NCI-H748 (cell line): ENCODE measurements at regions not wholly inside any gene's neighbourhood (a gene's known extent, or its start where the extent isn't known, plus 50 kb on each side); places are given as distances from the start of the nearest gene placed in this dataset.
A peak's percentile ranks its signal among the peaks of the same experiment; 100 is the strongest.
"Not testable (repeated sequence)": the region's sequence is repeated elsewhere in the genome, so short reads cannot be mapped to it uniquely, and the experiment has no call there.

Experiments used
- DNase-seq: peaks from one replicate; lab custom pipeline; 2025; ENCODE audit not compliant: unreplicated experiment; lab: John Stamatoyannopoulos, UW

DNA sequence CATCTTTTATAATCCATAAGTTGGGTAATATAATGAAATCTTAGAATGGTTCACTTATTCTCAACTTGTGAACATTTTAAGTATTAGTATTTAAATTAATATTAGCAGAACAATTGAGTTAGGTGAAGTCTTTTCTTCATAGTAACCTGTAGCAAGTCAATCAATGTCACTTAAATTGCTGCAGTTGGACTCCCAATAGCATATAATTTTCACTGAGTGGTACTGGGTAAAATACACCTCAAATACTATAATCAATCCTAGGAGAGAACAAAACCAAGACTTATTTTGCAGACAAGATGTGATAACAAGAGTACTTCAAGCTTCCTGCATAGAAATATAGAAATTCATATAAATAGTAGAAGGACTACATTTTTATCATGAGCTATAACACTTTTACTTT lies 677.9 kb upstream of the LRRN3 start:
- DNase-seq, result no peak

DNA sequence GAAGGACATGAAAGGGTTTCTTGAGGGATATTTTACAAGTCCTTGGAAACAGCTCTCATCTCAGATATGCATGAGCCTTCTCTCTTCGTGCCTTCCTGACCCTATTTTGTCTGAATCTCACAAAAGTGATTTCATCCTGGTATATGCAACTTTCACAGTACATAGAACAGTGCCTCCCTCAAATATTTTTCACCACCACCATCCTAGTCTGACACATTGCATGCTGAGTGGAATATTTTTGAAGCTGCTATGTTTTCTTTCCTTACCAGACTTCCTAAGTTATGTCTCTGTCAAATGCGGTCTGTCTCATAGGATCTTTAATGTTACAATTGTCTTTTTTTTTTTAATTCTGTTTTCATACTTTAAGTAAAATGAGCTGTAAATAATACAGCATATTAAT lies 673.3 kb upstream of the LRRN3 start:
- no peak for DNase-seq

DNA sequence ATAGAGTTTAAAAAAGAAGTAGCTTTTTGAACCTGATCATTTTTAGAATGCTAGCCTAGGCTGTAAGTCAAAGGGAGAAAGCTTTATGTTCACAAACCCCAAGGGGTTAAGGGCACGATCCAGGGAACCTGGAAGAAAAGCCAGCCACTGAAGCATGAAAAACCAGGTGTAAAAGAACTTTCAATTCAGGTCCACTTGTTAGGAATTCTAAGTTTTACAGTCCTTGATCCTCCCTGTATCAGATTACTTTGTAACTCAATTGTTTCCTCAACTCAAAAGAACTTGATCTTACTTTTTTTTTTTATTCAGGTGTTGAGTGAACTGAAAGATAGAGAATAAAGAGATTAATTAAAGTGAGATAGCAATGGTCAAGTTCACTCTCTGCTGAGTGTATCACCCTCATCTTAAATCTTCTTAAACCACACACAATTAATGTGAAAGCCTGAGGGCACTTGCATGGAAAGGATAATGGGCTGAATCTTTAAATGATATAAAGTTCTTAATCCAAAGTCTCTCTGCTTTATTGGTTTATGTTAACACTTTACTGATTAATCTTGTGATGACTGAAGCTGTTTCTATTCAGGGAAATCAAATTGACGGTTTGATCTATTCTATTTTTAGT lies 672.2 kb upstream of the LRRN3 start:
- DNase-seq, result no peak

DNA sequence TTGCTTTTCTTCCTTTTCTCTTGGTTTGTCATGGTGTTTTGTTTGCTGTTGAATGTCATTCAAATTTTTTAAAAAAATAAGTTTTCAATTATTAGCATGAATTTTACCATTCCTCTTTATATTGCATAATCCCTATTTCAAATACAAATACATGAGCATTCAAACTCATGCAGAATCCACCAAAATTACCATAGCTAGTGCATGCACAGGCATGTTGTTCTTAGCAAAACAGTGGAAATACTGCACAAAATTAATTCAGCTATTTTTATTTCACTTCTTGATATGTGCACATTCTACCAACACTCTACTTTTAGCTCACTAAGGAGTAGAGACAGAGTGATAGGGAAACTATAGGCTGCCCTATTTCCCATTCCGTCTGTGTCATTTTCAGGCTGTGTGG lies 670.1 kb upstream of the LRRN3 start:
- DNase-seq, result no peak

DNA sequence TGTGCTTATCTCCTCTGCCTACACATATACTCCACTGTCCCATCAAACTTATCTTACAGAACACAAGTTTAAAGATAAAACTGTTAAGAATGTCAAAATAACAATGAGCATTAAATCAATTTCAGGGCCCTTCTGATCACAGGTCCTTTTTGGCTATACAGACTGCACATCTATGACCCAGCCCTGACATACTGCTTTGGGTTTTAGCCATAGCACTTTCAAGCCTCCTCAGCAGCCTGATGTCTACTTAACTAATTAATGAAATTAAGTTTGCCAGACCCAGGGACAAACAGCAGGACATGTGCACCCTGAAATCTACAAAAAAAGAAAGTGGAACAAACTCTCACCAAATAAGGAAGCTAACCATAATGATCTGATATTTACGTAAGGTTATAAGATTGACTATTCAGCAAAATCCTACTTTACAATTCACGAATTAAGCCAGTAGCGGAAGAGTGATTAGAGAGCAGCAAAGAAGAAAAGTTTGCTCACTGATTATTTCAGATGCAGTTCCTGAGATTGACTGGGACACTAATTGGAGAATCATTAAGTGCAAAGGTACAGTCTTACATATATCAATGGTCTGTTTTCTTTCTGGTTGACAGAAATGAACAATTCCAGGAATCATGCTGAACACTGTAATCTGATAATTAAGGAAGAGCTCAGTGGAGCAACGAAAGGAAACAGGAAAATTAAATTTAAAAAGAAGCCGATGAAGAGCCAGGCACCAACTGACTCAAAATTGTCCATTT lies 669.3 kb upstream of the LRRN3 start:
- no peak for DNase-seq

DNA sequence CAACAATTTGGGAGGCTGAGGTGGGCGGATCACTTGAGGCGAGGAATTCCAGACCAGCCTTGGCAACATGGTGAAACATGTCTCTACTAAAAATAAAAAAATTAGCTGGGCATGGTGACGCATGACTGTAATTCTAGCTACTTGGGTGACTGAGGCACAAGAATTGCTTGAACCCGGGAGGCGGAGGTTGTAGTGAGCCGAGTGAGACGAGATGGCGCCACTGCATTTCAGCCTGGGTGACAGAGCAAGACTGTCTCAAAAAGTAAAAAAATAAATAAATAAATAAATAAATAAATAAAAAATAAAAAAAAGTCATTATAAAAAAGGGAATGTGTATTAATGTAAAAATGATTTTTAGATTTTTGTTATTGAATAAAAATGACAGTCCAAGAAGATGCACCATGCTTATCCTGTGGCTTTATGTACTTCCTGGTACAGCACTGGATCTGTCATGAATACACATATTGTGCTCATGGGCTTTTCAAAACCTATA lies 658.8 kb upstream of the LRRN3 start:
- no peak for DNase-seq

DNA sequence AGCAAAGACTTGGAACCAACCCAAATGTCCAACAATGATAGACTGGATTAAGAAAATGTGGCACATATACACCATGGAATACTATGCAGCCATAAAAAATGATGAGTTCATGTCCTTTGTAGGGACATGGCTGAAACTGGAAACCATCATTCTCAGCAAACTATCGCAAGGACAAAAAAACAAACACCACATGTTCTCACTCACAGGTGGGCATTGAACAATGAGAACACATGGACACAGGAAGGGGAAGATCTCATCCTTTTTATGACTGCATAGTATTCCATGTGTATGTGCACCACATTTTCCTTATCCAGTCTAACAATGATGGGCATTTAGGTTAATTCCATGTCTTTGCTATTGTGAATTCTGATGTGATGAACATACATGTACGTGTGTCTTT lies 652.0 kb upstream of the LRRN3 start:
- not testable (repeated sequence) for DNase-seq

DNA sequence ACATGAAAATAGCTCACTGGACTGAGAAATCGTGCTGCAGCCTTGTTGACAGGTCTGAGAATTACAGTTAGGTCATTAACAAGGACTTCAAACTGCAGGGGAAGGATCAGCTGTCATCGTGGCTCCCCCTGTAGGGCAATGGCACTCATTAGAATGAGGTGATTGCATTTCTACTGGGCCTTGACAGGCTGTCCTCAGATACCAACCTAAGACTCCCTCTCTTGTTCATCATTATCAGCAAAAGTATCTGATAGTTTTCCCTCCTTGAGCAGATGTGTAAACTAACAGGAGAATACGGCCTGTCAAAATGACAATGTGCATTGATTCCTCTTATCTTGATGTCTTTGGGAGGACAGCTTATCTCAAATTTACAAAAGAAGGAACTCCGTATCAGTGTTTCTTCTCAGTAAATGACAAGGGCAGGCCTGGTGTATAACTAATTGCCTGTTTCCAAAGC lies 648.5 kb upstream of the LRRN3 start:
- DNase-seq, result peak; percentile 76

DNA sequence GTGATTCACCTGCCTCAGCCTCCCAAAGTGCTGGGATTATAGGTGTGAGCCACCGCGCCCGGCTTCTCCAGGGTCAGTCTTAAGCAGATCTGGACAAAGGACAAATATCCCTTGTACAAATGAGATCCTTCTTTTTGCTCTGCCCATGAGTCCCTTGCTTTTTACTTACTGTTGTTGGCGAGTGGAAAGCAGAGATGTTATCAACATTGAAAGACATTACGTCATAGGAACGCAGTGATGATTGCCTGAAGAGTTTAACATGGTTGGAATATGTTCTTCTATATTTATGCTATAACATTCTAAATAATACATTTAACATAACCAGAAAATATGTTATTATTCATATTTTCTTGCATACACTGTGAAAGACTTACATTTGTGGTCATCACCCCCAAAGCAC lies 644.3 kb upstream of the LRRN3 start:
- no peak for DNase-seq

DNA sequence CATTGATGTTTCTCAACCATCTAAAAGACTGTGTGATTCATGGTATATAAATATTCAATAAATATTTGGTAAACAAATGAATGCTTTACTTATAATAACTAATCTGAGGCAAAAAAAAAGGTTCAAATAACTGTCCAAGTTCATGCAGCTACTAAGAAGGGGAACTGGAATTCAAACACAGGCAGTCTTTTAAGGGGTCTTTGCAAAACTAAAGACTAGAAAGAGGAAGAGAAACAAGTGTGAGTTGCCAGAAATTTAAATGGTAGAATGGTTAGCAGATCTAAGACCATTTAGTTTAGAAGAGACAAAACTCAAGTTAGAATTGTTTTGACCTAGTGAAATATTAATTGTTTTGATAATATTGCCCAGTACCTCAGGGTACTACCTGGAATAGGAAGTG lies 642.0 kb upstream of the LRRN3 start:
- no peak for DNase-seq

DNA sequence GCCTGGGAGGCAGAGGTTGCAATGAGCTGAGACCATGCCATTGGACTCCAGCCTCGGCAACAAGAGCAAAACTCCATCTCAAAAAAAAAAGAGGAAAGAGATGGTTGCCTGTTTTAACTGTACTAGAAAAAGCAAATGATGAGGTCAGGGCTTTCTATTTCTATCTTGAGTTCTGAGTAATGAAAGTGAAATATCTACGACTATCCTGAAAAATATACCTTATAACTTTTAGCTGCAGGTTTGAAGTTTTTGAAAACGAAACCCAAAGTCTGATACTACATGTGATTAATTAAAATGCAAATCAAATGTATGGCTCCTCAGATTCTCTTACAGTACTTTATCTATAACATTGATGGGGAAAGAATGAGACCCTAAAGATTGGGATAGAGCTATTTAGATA lies 636.2 kb upstream of the LRRN3 start:
- no peak for DNase-seq

DNA sequence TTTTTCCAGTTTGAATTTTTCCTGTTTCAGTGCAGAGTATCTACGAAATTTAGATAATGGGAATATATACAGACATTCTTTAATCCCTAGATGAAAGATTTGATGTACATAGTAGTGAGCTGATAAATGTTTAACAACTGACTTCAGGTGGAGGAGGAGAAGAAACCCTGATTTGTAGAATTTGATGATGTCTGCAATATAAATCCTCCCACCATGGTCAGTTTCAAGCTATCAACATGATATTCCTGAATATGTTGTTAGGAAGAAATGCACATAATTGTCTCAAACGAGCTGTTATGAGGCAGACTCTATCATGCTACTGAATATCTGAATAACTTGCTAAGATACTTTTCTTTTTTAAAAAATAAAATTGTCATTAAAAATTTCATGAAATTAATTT lies 629.3 kb upstream of the LRRN3 start:
- no peak for DNase-seq

DNA sequence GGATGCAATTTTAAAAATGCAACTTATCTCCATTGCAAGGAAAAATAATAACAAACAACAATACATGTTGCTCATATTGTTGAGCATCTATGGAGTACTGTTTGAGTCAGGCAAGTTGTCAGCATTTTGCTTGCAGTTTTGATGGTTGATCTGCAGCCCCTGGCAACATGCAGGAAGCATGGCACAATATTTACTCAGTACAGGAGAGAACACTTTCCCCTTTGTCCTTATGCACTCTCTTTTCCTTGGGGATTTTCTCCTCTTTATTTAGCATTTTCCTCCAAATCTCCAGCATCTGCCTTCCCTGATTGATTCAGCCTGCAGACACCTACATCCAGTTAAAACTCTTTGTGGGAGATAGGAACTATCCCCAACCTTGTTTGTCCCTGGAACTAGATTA lies 620.5 kb upstream of the LRRN3 start:
- DNase-seq, result peak; percentile 52

DNA sequence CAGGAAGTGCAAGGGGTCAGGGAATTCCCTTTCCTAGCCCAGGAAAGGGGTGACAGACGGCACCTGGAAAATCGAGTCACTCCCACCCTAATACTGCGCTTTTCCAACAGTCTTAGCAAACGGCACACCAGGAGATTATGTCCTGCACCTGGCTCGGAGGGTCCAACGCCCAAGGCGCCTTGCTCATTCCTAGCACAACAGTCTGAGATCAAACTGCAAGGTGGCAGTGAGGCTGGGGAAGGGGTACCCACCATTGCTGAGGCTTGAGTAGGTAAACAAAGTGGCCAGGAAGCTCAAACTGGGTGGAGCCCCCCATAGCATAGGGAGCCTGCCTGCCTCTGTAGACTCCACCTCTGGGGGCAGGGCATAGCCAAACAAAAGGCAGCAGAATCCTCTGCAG lies 618.5 kb upstream of the LRRN3 start:
- not testable (repeated sequence) for DNase-seq

DNA sequence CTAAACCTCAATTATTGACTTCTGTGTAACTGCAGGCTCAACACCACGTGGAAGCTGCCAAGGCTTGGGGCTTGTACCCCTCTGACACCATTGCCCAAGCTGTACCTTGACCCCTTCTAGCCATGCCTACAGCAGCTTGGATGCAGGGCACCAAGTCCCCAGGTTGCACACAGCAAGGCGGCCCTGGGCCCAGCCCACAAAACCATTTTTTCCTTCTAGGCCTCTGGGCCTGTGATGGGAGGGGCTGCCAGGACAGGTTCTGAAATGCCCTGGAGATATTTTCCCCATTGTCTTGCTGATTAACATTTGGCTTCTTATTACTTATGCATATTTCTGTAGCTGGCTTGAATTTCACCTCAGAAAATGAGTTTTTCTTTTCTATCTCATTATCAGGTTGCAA lies 610.0 kb upstream of the LRRN3 start:
- DNase-seq, result no peak

DNA sequence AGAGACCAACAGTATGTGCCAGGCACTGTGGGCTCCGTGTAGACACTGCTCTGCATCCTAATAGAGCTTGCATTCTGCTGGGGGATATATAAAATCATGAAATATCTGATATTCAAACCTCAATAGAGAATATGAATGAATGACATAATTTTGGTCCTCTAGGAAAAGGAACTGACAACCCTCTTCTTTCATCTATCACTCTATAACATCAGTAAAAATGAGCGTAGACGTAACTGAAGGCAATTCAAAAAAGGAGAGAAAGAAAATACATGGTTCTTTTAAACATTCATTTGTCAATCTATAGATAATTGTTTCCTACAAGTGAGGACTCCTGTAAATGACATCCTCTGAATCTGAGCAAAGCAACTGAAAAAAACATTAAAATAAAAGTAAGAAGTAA lies 607.4 kb upstream of the LRRN3 start:
- no peak for DNase-seq

DNA sequence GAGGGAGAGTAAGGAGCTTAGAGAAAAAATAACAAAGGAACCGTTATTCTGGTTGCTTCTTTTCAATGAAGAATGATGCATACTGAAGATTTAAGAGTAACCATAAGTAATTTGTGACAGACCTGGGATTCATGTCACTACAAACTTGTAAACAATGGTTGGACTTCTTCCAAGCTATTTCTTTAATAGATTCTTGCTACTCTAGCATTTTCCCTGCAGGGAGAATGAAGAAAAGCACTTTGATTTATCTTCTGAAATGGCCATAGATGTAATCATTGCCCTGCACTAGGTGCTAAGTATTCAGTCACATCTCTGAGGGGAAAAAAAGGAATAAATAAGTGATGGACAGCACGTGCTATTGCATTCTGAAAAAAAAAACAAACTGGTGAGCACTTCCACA lies 606.6 kb upstream of the LRRN3 start:
- no peak for DNase-seq

DNA sequence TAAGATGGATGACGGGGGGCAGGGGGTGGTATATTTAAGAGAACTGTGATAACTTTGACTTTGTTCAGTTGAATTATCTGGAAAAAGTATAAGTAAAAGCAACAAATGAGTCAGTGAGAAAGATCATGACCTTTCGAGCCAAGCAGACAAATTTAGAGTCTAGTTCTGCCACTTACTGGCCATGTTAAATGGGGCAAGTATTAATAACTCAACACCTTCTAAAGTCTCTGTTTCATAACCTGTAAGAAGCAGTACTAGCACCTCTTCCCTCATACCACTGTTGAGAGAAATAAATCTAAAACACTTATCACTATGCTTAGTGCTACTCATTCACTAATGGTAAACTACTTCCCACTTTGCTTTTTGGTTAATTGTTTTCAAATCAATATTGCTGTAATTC lies 604.4 kb upstream of the LRRN3 start:
- no peak for DNase-seq

DNA sequence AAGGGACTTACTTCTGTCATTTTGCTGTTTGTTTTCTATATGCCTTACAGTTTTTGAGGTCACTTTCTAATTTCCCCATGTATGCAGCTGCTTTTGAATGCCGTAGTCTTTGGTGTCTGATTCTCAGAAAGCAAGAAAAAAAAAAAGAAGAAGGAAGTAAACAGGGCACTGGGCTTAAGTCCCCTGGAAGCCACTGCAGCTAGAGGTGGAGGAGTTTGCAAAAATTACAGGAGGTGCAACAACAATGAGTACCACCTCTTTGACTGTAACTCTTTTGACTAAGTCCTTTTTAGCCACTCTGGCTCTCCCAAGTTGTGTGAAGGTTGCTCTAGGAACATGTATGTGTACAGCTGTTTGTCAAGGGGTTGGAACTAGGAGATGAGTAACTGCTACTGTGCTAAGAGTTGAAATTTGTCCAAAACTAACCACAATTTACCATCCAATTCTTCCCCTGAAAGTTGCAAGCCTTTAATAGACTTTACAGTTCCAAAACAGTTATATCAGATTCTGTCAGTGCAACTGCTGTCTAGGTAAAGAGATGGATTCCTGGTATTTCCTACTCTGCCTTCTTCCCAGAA lies 588.0 kb upstream of the LRRN3 start:
- DNase-seq, result no peak

DNA sequence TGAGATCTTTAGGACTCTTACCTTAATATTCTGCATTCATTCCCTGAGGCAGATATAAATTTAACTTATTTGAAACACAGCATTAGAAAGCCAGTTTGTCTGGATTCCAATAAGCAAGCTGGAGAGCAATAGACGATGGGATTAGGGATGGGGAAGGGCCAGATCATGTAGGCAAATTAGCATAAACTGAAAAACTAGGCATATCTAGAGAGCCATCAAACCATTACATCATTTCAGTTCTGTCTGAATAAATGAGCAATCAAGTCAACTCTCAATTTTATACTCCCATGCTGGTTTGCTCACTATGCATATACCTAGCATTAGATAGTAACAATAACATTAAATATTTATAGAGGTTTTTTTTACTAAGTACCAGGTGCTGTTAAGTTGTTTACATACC lies 583.6 kb upstream of the LRRN3 start:
- DNase-seq, result peak; percentile 37

DNA sequence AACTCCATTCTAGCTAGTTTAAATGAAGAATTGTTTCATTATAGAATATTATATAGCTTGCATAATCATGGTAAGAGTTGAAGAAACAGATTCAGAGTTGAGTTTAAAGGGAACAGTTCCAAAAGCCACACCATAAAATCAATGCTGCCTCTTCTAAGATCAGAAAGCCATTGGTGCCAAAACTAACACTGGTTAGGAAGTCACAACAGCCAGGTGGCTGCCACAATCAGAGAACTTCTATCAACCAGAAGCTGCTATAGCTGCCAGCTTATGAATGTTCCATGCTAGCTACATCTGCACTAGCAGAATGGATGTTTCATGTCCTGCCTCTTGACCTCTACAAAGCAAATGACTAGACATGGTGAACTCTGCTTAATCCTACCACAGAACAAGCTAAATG lies 583.1 kb upstream of the LRRN3 start:
- peak; percentile 54 for DNase-seq

DNA sequence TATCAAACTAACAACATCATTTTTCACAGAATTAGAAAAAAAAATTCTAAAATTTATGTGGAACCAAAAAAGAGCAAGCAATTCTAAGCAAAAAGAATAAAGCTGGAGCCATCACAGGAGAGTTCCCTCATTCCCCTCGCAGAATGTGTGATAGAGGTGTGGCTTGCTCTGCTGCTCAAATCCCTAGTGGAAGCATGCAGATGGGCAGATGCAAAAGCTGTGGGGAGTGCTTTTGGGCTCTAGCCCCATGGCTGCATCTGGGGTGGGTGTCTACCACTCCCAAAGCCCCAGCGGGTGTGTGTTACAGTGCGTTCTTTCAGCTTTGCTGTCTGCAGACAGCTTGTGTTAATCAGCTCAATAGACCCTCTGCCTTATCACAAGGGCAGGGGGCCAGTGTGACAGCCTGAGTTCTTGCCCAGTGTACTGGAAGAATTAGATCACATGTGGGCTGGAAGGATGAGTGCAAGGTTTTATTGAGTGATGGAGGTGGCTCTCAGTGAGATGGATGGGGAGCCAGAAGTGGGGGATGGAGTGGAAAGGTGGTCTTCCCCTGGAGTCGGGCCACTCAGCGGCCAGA lies 575.9 kb upstream of the LRRN3 start:
- DNase-seq, result not testable (repeated sequence)
